ENCODE measurements at regions not wholly inside any gene's neighbourhood (a gene's known extent, or its start where the extent isn't known, plus 50 kb on each side); places are given as distances from the start of the nearest gene placed in this dataset.

GRCh38 chr20:40029589-40029988 is 659.4 kb downstream of the MAFB start:
- H3K4me3 ChIP-seq (replicated peaks in 1 of 3; ENCODE audit: insufficient read depth in 1 of 3, low read depth in 1 of 3, low read length in 3 of 3): no peak overlapping the region
- DNase-seq (ENCODE audit: low read depth, low spot score) (no peak), FAIRE-seq (no peak)
- POLR2A ChIA-PET: no interaction called here
- dilution Hi-C loops (cut with MboI; ENCODE audit: extremely low pct_ligation_motif_present, low sequenced_read_pairs) (no loop called here), intact Hi-C loops (cut with micrococcal nuclease) (no loop called here)
- no peak overlapping the region for H2AFZ ChIP-seq (ENCODE audit: low read depth, low read length)
- no peaks in the 10 kb centered on the region for H3K27me3 ChIP-seq (ENCODE audit: control insufficient read depth in 2 of 2, insufficient read depth in 2 of 2, low read length in 2 of 2)
- no peaks in the 10 kb centered on the region for H3K36me3 ChIP-seq (ENCODE audit: control insufficient read depth in 2 of 2, extremely low read depth in 1 of 2, insufficient read depth in 2 of 2, low read length in 2 of 2)
- no peaks in the 10 kb centered on the region for H3K9me1 ChIP-seq (replicated peaks; ENCODE audit: control insufficient read depth, extremely low read depth, insufficient read depth, low read length)
- H3K4me2 ChIP-seq (ENCODE audit: insufficient read depth, low read length): no peak overlapping the region
- no peaks in the 10 kb centered on the region for H3K9me3 ChIP-seq (replicated peaks; ENCODE audit: control insufficient read depth, insufficient read depth, low read length)
- H3K79me2 ChIP-seq (ENCODE audit: control insufficient read depth, insufficient read depth, low read length): no peaks in the 10 kb centered on the region
- H3K9ac ChIP-seq (replicated peaks; ENCODE audit: extremely low read depth, insufficient read depth, low read length): no peak overlapping the region
- no peaks in the 10 kb centered on the region for H4K20me1 ChIP-seq (replicated peaks; ENCODE audit: control insufficient read depth, extremely low read depth, insufficient read depth, low read length)
- CTCF ChIA-PET: no interaction called here
- no peak overlapping the region for H3K27ac ChIP-seq (ENCODE audit: insufficient read depth, low read depth, low read length)
- BruUV-seq (replicated peaks): no TSS peak
- TF ChIP-seq, protein P1, sequence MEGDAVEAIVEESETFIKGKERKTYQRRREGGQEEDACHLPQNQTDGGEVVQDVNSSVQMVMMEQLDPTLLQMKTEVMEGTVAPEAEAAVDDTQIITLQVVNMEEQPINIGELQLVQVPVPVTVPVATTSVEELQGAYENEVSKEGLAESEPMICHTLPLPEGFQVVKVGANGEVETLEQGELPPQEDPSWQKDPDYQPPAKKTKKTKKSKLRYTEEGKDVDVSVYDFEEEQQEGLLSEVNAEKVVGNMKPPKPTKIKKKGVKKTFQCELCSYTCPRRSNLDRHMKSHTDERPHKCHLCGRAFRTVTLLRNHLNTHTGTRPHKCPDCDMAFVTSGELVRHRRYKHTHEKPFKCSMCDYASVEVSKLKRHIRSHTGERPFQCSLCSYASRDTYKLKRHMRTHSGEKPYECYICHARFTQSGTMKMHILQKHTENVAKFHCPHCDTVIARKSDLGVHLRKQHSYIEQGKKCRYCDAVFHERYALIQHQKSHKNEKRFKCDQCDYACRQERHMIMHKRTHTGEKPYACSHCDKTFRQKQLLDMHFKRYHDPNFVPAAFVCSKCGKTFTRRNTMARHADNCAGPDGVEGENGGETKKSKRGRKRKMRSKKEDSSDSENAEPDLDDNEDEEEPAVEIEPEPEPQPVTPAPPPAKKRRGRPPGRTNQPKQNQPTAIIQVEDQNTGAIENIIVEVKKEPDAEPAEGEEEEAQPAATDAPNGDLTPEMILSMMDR (IDR thresholded peaks at IDR 0.05; ENCODE audit: extremely low read depth in 1 of 2, insufficient read depth in 1 of 2, low read depth in 1 of 2, low read length in 2 of 2): no peak
- TF ChIP-seq POLR2A (IDR thresholded peaks at IDR 0.05; ENCODE audit: low read depth, low read length) (no peak), GATA2 (IDR thresholded peaks at IDR 0.05; ENCODE audit: insufficient read depth, insufficient read length, low read depth, low read length) (no peak), FOS (IDR thresholded peaks at IDR 0.05; ENCODE audit: borderline replicate concordance, insufficient read depth, low read length) (no peak), EZH2 (IDR thresholded peaks at IDR 0.05; ENCODE audit: borderline replicate concordance, low read depth, low read length, severe bottlenecking) (no peak), MAX (IDR thresholded peaks at IDR 0.05; ENCODE audit: insufficient read depth, insufficient read length) (no peak), MYC (IDR thresholded peaks at IDR 0.05; ENCODE audit: low read depth, low read length) (no peak), POLR2AphosphoS5 (IDR thresholded peaks at IDR 0.05; ENCODE audit: insufficient read depth, low read depth, low read length) (no peak), JUN (IDR thresholded peaks at IDR 0.05; ENCODE audit: borderline replicate concordance, insufficient read depth, insufficient read length, low read depth) (no peak)
- H3K4me1 ChIP-seq (ENCODE audit: control insufficient read depth, extremely low read depth, insufficient read depth, low read length): no peaks in the 10 kb centered on the region
